Loucy (cell line): ENCODE measurements at regions not wholly inside any gene's neighbourhood (a gene's known extent, or its start where the extent isn't known, plus 50 kb on each side); places are given as distances from the start of the nearest gene placed in this dataset.
A peak's percentile ranks its signal among the peaks of the same experiment; 100 is the strongest.

Source experiments
- H2AFZ ChIP-seq: fragments of 200-600 bp; sonication (generic); 2 replicates; pipeline ENCODE4 v1.6.0; 2016; ENCODE audit warnings: antibody characterized with exemption, mild to moderate bottlenecking, low read length, moderate library complexity
- H3F3A ChIP-seq: fragments of 200-600 bp; 2 replicates; pipeline ENCODE4 v1.6.0; 2016; ENCODE audit warnings: antibody characterized with exemption, low read depth, mild to moderate bottlenecking
- H3K27me3 ChIP-seq: fragments of 200-600 bp; sonication (generic); 2 replicates; pipeline ENCODE4 v1.6.1; 2014; ENCODE audit warnings: low read length, mild to moderate bottlenecking; ENCODE audit not compliant: insufficient read depth, poor library complexity, severe bottlenecking
- H3K36me3 ChIP-seq: fragments of 200-600 bp; sonication (generic); 2 replicates; pipeline ENCODE4 v1.6.1; 2016; ENCODE audit warnings: low read length; ENCODE audit not compliant: insufficient read depth
- H3K4me1 ChIP-seq: fragments of 200-600 bp; sonication (generic); 2 replicates; pipeline ENCODE4 v1.5.1; 2014; ENCODE audit warnings: low read length, mild to moderate bottlenecking; ENCODE audit not compliant: insufficient read depth, poor library complexity, severe bottlenecking
- H3K4me2 ChIP-seq: fragments of 200-600 bp; sonication (generic); 2 replicates; pipeline ENCODE4 v1.6.0; 2014; ENCODE audit warnings: antibody characterized with exemption, low read length, low read depth, mild to moderate bottlenecking; ENCODE audit not compliant: poor library complexity, severe bottlenecking
- H3K4me3 ChIP-seq: fragments of 200-600 bp; sonication (generic); 2 replicates; pipeline ENCODE4 v1.5.1; 2014; ENCODE audit warnings: low read length, mild to moderate bottlenecking, mixed read lengths; ENCODE audit not compliant: poor library complexity, severe bottlenecking
- H3K79me2 ChIP-seq: fragments of 200-600 bp; sonication (generic); 2 replicates; pipeline ENCODE4 v1.6.1; 2014; ENCODE audit warnings: low read length; ENCODE audit not compliant: insufficient read depth
- H3K9ac ChIP-seq: fragments of 200-600 bp; sonication (generic); 2 replicates; pipeline ENCODE4 v1.6.0; 2014; ENCODE audit warnings: mild to moderate bottlenecking, low read depth, low read length, moderate library complexity; ENCODE audit not compliant: poor library complexity, severe bottlenecking
- H3K9me2 ChIP-seq: fragments of 200-600 bp; sonication (generic); replicated peaks from 2 replicates; pipeline ENCODE4 v1.6.1; 2016; ENCODE audit warnings: low read depth, low read length, mixed read lengths
- H3K9me3 ChIP-seq: fragments of 200-600 bp; sonication (generic); 2 replicates; pipeline ENCODE4 v1.6.1; 2014; ENCODE audit warnings: mild to moderate bottlenecking, antibody characterized with exemption, low read length, low read depth; ENCODE audit not compliant: insufficient read depth
- H4K20me1 ChIP-seq: fragments of 200-600 bp; sonication (generic); 2 replicates; pipeline ENCODE4 v1.6.0; 2014; ENCODE audit warnings: antibody characterized with exemption, low read length, mild to moderate bottlenecking; ENCODE audit not compliant: insufficient read depth, poor library complexity, severe bottlenecking
- CTCF ChIP-seq: fragments of 200-600 bp; sonication (generic); conservative IDR thresholded peaks from 2 replicates; pipeline ENCODE4 v1.5.1; 2014; ENCODE audit warnings: mild to moderate bottlenecking, antibody characterized with exemption, low read length
- EZH2phosphoT487 ChIP-seq: fragments of 200-600 bp; IDR thresholded peaks from 2 replicates; pipeline ENCODE4 v1.6.1; 2018; ENCODE audit warnings: antibody characterized with exemption, mild to moderate bottlenecking, moderate library complexity, borderline replicate concordance

- Histone ChIP-seq H3K4me1 (peaks cover 29% of the 10 kb centered on the region), H4K20me1 (peaks cover 4% of the 10 kb centered on the region), H3K9me2 (no peaks in the 10 kb centered on the region), H3K79me2 (no peaks in the 10 kb centered on the region), H3K27me3 (no peaks in the 10 kb centered on the region), H2AFZ (no peak overlapping the region), H3K9me3 (no peaks in the 10 kb centered on the region), H3K9ac (no peak overlapping the region), H3F3A (peaks cover 7% of the 10 kb centered on the region), H3K4me3 (no peak overlapping the region), H3K4me2 (peak overlapping the region; percentile 66), H3K36me3 (no peaks in the 10 kb centered on the region)
- TF ChIP-seq EZH2phosphoT487 (no peak), CTCF (no peak; the same call in 1 of the 2 replicates)
Measured at GRCh38 chr18:76722224-76723061, 99.9 kb upstream of the ZNF236 start.

- Histone ChIP-seq H3K36me3 (no peaks in the 10 kb centered on the region), H3K9ac (peak overlapping the region; percentile 19), H3K9me3 (no peaks in the 10 kb centered on the region), H4K20me1 (peaks cover 4% of the 10 kb centered on the region), H3K27me3 (no peaks in the 10 kb centered on the region), H3K4me1 (peaks cover 29% of the 10 kb centered on the region), H2AFZ (no peak overlapping the region), H3K4me2 (peak overlapping the region; percentile 66), H3K4me3 (peak overlapping the region; percentile 46), H3F3A (peaks cover 7% of the 10 kb centered on the region), H3K9me2 (no peaks in the 10 kb centered on the region), H3K79me2 (no peaks in the 10 kb centered on the region)
- TF ChIP-seq EZH2phosphoT487 (no peak), CTCF (no peak)
Measured at GRCh38 chr18:76721207-76721996, 101.0 kb upstream of the ZNF236 start.

GRCh38 chr18:76720683-76721082 lies 101.7 kb upstream of the ZNF236 start:
- peak overlapping the region; percentile 46 for H3K4me3 ChIP-seq
- H3K36me3 ChIP-seq: no peaks in the 10 kb centered on the region
- H3K9me2 ChIP-seq: no peaks in the 10 kb centered on the region
- no peaks in the 10 kb centered on the region for H3K9me3 ChIP-seq
- H3K4me2 ChIP-seq: peak overlapping the region; percentile 66
- no peaks in the 10 kb centered on the region for H3K27me3 ChIP-seq
- no peaks in the 10 kb centered on the region for H3K79me2 ChIP-seq
- H4K20me1 ChIP-seq: peaks cover 4% of the 10 kb centered on the region
- TF ChIP-seq EZH2phosphoT487 (no peak), CTCF (no peak)
- H2AFZ ChIP-seq: no peak overlapping the region
- H3K4me1 ChIP-seq: peaks cover 29% of the 10 kb centered on the region
- peak overlapping the region; percentile 19 for H3K9ac ChIP-seq
- H3F3A ChIP-seq: peaks cover 7% of the 10 kb centered on the region
